ENCODE measurements at regions not wholly inside any gene's neighbourhood (a gene's known extent, or its start where the extent isn't known, plus 50 kb on each side); places are given as distances from the start of the nearest gene placed in this dataset.

DNA sequence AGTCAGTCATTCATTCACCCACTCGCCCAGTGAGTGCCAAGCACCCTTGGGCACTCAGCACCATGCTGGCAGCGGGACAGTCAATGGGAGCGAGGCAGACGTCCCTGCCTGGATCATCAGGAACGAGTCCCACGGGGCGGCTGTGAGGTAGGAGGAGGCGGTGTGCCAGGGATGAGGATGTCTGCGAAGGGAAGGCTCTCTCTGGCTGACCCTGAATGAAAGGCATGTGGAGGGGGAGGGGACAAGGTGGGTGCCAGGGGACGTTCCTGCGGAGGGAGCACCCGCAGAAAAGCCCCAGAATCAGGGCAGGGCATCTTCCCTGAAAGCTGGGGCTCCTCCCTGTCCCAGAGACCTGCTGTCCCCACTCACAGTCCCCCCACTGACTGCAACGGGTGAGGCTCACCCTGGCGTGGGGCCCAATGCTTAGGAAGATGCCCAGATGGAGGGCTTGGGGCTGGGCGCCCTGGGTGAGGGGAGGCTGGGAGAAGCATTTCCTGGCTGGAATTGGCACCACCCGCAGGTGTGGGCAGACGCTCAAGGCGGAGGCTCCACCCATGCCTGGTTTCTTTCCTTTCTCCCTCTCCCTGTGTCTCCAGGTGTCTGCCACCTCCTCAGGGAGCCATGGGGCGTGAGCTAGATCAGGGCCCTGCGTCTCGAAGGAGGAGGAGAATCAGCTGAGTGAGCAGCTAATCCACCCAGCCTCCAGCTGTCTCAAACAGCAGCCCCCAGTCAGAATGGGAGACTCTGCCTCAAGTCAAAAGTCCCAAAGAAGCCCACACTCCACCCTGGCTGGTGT lies 179.0 kb upstream of the PPP1R26 start:
- TF ChIP-seq, protein P1, sequence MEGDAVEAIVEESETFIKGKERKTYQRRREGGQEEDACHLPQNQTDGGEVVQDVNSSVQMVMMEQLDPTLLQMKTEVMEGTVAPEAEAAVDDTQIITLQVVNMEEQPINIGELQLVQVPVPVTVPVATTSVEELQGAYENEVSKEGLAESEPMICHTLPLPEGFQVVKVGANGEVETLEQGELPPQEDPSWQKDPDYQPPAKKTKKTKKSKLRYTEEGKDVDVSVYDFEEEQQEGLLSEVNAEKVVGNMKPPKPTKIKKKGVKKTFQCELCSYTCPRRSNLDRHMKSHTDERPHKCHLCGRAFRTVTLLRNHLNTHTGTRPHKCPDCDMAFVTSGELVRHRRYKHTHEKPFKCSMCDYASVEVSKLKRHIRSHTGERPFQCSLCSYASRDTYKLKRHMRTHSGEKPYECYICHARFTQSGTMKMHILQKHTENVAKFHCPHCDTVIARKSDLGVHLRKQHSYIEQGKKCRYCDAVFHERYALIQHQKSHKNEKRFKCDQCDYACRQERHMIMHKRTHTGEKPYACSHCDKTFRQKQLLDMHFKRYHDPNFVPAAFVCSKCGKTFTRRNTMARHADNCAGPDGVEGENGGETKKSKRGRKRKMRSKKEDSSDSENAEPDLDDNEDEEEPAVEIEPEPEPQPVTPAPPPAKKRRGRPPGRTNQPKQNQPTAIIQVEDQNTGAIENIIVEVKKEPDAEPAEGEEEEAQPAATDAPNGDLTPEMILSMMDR (IDR thresholded peaks at IDR 0.05) = no peak
- TF ChIP-seq POLR2A (IDR thresholded peaks at IDR 0.05) (no peak), EP300 (IDR thresholded peaks at IDR 0.05) (no peak)
